ENCODE measurements at regions not wholly inside any gene's neighbourhood (a gene's known extent, or its start where the extent isn't known, plus 50 kb on each side); places are given as distances from the start of the nearest gene placed in this dataset.

DNA sequence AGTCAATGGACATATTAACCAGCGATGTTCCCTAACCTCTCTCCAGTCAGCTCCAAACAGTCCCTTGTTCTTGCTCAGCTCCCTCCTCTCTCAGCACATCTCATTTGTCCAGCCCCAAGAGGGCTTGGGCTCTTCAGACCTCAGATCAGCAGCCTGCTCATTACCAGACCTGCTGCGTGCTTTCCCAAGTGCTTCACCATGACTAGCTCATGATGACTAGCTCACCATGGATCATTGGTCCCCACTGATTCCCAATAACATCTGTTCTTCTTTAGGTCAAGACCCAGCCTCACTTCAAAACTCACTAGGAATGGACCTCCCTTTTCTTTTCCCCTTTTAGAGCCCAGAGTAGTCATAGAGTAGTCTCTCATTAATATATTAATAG, 121.9 kb downstream of the SLC16A9 start:
- TF ChIP-seq, protein P1, sequence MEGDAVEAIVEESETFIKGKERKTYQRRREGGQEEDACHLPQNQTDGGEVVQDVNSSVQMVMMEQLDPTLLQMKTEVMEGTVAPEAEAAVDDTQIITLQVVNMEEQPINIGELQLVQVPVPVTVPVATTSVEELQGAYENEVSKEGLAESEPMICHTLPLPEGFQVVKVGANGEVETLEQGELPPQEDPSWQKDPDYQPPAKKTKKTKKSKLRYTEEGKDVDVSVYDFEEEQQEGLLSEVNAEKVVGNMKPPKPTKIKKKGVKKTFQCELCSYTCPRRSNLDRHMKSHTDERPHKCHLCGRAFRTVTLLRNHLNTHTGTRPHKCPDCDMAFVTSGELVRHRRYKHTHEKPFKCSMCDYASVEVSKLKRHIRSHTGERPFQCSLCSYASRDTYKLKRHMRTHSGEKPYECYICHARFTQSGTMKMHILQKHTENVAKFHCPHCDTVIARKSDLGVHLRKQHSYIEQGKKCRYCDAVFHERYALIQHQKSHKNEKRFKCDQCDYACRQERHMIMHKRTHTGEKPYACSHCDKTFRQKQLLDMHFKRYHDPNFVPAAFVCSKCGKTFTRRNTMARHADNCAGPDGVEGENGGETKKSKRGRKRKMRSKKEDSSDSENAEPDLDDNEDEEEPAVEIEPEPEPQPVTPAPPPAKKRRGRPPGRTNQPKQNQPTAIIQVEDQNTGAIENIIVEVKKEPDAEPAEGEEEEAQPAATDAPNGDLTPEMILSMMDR (IDR thresholded peaks at IDR 0.05) = no peak
- no peak for TF ChIP-seq TCF7L2 (IDR thresholded peaks at IDR 0.05; ENCODE audit: low read depth, low read length)
- TF ChIP-seq, protein P2, sequence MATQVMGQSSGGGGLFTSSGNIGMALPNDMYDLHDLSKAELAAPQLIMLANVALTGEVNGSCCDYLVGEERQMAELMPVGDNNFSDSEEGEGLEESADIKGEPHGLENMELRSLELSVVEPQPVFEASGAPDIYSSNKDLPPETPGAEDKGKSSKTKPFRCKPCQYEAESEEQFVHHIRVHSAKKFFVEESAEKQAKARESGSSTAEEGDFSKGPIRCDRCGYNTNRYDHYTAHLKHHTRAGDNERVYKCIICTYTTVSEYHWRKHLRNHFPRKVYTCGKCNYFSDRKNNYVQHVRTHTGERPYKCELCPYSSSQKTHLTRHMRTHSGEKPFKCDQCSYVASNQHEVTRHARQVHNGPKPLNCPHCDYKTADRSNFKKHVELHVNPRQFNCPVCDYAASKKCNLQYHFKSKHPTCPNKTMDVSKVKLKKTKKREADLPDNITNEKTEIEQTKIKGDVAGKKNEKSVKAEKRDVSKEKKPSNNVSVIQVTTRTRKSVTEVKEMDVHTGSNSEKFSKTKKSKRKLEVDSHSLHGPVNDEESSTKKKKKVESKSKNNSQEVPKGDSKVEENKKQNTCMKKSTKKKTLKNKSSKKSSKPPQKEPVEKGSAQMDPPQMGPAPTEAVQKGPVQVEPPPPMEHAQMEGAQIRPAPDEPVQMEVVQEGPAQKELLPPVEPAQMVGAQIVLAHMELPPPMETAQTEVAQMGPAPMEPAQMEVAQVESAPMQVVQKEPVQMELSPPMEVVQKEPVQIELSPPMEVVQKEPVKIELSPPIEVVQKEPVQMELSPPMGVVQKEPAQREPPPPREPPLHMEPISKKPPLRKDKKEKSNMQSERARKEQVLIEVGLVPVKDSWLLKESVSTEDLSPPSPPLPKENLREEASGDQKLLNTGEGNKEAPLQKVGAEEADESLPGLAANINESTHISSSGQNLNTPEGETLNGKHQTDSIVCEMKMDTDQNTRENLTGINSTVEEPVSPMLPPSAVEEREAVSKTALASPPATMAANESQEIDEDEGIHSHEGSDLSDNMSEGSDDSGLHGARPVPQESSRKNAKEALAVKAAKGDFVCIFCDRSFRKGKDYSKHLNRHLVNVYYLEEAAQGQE (IDR thresholded peaks at IDR 0.05; ENCODE audit: insufficient read depth in 1 of 2, low read depth in 2 of 2, low read length in 1 of 2) = no peak

Measured in Panc1 (cell line).